NCI-H1092 (cell line): ENCODE measurements at regions not wholly inside any gene's neighbourhood (a gene's known extent, or its start where the extent isn't known, plus 50 kb on each side); places are given as distances from the start of the nearest gene placed in this dataset.

Source experiments
- DNase-seq: peaks from one replicate; lab custom pipeline; 2025; lab: John Stamatoyannopoulos, UW

GRCh38 chr3:59446775-59447465, 397.1 kb upstream of the CFAP20DC start:
- no peak for DNase-seq

DNA sequence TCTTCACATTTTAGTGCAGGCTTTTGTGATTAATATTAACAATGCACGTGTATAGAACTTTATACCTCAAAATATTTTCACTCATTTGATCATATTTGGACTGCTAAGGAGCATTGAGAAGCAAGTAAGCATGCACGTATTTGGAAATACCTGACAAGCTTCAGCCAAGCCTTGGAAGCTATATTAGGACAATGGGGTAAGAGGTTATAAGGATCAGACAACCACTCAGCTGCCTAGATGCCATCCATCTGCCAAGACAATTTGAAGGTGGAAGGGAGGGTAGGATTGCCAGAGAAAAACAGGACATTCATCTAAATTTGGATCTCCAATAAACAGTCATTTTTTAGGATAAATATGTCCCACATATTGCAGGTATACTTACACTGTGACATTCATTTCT, 394.9 kb upstream of the CFAP20DC start:
- DNase-seq, result no peak

GRCh38 chr3:59444294-59444671, 394.5 kb upstream of the CFAP20DC start:
- no peak for DNase-seq

DNA sequence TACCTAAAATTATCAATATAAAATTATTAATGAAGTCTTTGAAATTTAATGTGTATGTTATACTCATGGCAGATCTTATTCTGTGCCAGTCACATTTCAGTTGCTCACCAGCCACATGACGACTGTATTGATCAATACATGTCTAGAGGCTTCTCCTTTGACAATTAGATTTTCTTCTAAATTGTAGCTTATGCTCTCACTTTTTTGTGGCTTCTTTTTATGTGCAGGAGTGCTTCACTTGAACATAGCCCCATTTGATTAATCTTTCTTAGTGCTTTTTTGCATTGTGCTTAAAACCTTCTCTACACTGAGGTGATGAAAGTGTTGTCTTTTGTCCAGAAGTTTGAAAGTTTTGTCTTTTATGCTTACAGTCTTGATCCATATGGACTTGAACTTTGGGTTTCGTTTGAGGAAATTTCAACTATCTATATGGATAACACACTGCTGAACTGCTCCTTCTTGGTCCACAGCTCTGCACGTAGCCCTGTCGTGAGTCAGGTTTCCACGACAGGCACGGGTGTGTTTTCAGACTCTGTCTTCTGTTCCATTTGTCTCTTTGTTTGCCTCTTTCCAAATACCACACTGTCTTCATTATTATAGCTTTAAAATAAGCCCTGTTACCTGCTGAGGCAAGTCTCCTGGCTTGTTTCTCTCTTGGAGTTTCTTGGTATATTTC, 393.9 kb upstream of the CFAP20DC start:
- DNase-seq, result no peak

DNA sequence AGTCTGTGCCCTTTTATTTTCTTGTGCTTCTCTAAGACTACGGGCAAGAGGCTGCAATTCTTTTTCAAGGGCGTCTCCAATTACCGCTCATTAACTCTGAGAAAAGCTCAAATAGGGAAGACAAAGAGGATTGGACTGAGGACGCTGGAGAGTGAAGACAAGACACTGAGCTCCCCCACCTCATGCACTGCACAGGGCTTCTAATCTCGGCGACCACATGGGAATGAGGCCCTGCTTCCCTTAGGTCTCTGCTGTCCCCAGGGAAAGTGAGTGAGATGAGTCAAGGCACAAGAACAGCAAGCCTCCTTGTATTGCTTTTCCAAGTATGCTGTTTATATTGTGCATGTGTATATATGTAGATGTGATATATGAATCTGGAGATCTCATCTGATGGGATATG, 392.2 kb upstream of the CFAP20DC start:
- no peak for DNase-seq

DNA sequence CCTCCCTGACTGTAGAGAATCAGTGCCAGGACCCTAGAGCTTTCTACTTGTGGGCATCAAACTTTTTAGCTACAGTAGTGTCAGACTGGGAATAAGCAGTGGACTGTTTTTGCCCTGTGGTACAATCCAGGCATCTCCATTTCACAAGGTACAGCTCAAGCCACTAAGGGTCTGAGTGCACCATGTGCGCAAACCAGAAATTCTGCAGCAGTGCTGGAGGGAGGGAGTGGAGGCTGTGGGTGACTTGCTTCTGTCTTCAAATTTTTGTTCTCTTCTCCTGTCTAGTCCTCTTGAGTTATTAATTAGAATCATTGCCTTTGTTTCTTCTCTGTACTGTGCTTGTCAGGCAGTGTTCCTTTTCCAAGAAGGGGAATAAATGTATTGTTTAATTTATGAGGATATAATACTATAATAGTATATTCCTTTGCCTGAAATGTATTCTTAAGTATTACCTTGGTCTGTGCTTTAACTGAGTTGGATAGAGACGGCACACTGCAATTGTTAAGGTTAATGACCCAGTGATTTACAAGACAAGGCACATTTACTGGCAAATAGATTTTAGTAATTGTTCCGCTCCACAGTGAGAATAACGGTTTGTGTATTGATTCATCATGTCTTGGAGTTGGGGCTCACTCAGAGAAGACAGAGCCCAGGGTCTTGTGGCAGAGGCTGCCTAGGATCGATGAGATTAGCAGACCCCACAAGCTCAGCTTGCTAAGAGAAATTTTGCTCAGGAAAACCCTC, 390.6 kb upstream of the CFAP20DC start:
- no peak for DNase-seq

- no peak for DNase-seq
These were observed 388.7 kb upstream of the CFAP20DC start for GRCh38 chr3:59438492-59438891.

DNA sequence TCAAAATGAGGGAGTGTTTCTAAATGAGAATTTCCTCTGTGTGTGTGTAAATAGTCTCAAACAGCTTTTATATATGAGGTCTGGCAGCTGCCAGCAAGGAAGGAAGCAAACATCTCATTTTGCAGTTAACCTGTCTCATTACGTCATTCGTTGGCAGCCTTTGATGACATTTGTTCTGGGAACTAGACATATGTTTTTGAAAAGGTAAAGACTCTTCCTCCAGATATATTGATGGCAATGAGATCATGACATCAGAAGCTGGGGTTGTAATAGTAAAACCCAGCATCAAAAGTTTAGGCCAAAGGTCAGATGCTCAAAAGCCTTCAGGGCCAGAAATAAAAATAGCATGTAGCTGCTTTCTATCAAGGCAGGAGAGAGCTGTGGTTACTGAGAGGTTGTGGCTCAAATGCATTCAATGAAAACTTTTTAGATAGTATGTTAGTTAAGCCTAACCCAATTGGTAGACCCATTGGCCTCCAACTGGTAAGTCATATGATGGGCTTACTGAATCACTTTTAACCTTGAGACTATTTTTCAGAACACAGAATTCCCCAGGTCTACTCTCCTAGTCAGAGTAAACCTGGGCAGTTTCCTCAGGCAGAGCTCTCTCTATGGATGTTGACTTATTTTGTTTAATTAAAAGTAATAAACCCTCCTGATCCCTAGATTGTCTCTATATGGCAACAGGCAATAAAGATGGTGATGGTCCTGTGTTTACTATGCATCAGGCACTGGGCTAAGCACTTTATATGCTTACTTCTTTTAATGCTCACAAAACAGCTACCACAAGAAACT, 386.5 kb upstream of the CFAP20DC start:
- DNase-seq, result peak; percentile 40

DNA sequence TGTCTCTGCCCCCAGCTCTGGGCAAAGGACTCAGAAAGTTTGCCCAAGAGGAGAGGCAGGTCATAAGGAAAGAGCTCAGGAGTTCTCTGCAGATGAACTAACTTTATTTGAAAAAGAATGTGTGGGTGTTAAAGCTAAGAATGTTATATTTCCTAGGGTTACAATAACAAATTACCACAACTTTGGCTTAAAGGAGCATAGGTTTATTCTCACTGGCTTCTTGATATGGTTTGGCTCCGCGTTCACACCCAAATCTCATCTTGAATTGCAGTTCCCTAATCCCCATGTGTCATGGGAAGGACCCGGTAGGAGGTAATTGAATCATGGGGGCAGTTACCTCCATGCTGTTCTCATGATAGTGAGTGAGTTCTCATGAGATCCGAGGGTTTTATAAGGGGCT, 383.7 kb upstream of the CFAP20DC start:
- DNase-seq, result no peak

DNA sequence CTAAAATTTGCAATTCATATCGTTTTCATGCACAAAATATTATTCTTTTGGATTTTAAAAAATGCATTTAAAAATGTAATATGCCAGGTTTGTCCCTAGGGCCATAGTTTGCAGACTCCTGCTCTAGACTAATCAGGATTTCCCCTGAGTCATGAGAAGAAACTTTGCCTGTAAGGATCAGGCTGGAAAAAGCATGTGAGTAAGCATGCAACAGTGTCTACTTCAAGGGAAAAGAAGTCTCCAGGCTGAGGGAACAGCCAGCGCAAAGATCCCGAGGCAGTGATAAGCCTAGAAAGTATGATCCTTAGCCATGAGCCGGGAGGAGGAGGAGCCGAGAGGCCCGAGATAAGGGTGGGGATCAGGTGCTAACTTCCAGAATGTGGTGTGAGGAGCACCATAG, 382.8 kb upstream of the CFAP20DC start:
- no peak for DNase-seq

DNA sequence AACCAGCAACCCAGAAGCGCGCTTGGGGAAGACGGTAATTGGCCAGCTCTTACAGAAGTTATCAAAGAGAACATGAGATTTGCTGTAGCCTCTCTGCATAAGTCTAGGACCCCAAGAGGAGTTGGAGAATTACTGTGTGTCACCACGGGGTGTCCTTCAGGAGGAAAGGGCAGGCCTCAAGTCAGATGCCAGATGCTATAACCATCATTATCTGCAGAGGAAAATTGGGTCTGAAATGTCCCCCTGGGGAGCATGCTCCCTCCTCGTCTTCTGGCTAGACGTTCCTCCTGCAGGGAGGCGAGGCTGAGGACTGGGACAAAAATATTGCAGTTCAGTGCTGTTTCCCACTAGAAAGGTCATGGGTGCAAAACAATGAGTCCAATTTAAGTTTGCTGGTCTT, 380.5 kb upstream of the CFAP20DC start:
- DNase-seq, result no peak

- no peak for DNase-seq
These were observed 379.4 kb upstream of the CFAP20DC start for GRCh38 chr3:59429198-59429597.

DNA sequence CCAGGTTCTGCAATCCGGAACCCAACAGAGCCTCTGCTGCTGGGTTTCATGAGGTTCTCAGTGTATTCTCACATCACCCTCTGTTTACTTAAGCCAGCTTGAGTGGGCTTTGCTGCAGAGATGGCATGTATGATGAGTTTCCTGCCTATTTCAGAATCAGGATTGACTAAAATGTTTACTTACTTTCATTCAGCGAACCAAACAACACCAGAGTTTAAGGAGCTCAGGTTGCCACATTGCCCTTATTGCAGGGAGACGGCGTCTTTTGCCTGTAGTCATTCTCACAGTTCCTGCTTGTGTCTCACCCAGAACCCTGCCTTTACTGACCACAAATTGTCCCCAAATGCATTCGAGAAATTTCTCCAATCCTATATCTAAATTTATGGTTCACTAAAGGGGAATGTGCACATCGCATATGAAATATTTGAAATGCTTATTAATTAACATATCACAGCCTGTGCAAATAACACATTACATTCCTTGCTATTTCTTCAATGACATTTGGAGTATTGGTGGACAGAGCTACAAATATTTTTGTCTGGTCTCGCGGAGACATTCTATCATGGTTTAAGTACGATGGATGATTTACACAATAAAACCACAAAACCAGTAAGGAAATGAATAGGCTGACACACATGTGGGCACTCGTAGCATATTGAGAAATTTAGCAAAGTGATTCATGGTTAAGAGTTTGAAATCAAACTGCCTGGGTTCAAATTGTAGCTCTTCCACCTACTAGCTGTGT, 377.2 kb upstream of the CFAP20DC start:
- no peak for DNase-seq

GRCh38 chr3:59425942-59426341, 376.1 kb upstream of the CFAP20DC start:
- DNase-seq, result no peak

GRCh38 chr3:59425371-59425770, 375.5 kb upstream of the CFAP20DC start:
- no peak for DNase-seq

DNA sequence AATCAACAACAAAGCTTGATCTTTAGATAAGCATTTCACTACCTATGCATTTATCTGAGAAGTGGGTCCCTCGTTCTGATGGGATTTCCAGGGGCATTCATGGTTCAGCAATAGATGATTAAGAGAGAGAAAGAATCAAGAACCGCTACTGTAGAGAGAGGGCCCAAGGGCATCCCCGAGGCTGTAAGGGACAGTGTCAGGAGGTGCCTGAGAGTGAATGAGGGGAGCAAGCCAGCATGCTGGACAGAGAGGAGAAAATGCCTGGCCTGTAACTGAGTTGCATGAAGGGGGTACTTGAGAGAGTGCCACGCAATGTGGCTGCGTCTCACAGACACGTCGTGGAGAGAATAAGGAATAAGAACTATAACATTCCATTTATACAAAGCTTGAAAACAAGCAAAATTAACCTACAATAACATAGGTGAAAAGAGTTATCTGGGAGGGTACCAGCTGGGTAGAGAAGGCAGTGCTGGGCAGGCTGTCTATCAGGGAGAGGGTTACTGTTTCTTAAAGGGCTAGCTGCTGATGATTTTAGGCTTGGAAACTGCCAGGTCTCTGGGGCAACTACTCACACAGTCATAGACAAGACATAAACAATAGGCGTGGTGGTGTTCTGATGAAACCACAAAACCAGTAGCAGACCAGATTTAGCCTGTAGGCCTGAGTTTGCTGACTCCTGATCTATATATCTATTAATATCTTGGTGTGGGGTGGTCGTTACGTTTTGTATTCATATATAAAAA, 374.6 kb upstream of the CFAP20DC start:
- DNase-seq, result no peak

GRCh38 chr3:59423707-59424106, 373.9 kb upstream of the CFAP20DC start:
- no peak for DNase-seq

DNA sequence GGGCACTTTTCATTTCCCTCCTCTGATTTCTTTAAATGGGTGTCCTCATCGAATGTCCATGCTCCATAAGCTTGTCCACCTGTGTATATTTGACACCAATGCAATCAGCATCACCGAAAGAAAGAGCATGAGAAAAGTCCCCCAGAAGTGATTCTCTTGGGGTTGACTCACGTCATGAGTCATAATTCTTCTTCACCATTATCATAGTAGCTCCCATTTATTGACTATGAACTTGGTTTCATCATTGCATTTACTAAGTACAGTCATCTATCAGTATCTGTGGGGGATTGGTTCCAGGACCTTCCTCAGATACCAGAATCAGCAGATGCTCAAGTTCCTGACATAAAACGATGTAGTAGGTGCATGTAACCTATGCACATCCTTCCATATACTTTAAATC, 372.5 kb upstream of the CFAP20DC start:
- no peak for DNase-seq

DNA sequence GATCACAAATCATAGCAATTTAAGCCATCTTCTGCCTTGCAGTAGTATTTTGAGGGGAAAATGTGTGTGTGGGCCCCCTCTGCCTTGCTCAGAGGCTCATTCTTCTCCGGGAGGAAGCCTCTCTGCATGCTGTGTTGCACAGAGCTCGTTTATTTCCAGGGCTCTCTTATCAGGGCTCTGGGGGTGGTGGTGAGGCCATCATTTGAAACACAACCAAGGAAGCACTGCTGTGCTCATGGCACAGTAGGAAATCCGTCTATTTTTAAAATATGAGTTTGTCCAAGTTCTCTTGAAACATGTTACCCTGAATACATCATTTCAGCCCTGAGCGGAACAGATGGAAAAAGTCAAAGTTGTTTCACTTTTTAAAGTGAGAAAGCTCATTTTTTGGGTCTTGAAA, 369.0 kb upstream of the CFAP20DC start:
- no peak for DNase-seq

DNA sequence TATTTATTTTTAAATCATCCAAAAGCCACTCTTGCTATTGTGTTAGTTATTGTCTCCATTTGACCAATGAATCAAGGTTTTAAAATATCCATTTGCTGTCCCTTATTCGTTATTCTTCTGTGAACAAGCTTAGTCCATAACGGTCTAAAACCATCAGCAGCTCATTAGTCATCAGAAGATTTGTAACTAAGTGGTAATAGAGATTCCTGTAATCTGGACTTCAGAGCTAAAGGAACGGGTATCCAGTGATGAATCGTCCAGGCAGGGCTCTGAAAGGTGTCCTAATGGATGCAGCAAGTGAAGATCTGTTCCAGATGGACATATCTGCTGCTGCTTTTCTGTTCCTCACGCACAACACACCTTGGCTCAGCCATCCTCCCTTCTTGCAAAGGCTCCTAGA, 362.7 kb upstream of the CFAP20DC start:
- DNase-seq, result no peak

- no peak for DNase-seq
These were observed 361.9 kb upstream of the CFAP20DC start for GRCh38 chr3:59411694-59412093.
